Pancreas (tissue), 10 donors: ENCODE measurements at regions not wholly inside any gene's neighbourhood (a gene's known extent, or its start where the extent isn't known, plus 50 kb on each side); places are given as distances from the start of the nearest gene placed in this dataset.

Experiments
- ATAC-seq, 4 donors: fragments of 200-7000 bp; cut with Tn5 transposase; one replicate each; pipeline versions ENCODE4 v1.8.0 to v1.9.1; 2020; ENCODE audit warnings: mild to moderate bottlenecking in 4 of 4, moderate library complexity in 4 of 4
- DNase-seq, 6 donors: peaks; one replicate each; pipeline ENCODE4 v3.0.0-alpha.2; 2020
- FAIRE-seq: peaks from 2 replicates; lab custom pipeline; 2012; peaks lifted over from hg19 to GRCh38; lab: Jason Lieb, UNC
- H3K27ac ChIP-seq, 4 donors: fragments of 200-600 bp; sonication (generic); 1 replicate in 3 of 4; 2 replicates in 1 of 4; pipeline versions ENCODE4 v1.5.0 to v1.8.0; 2020
- H3K27me3 ChIP-seq, 4 donors: fragments of 200-600 bp; one replicate each; pipeline ENCODE4 v1.8.0; 2021
- H3K36me3 ChIP-seq, 3 donors: fragments of 200-600 bp; sonication (generic) in 1 of 3; one replicate each; pipeline versions ENCODE4 v1.5.0 to v1.8.0; 2020 to 2021
- H3K4me1 ChIP-seq, 3 donors: fragments of 200-600 bp; one replicate each; pipeline ENCODE4 v1.8.0; 2021
- H3K4me3 ChIP-seq, 4 donors: fragments of 200-600 bp; sonication (generic) in 2 of 4; one replicate each; pipeline versions ENCODE4 v1.5.0 to v1.8.0; 2020 to 2021
- H3K9me3 ChIP-seq, 4 donors: fragments of 200-600 bp; one replicate each; pipeline ENCODE4 v1.8.0; 2021
- CTCF ChIP-seq, 4 donors: fragments of 200-600 bp; sonication (generic) in 3 of 4; IDR thresholded peaks; one replicate each; pipeline versions ENCODE4 v1.5.0 to v1.8.0; 2021; ENCODE audit warnings: antibody characterized with exemption in 4 of 4
- WGBS, 2 donors: extraction: QIAGEN DNeasy Blood & Tissue Kit; methylation state at CpG; one replicate each; pipeline ENCODE4 v1.1.7; 2013; 5-methylcytosine and 5-hydroxymethylcytosine counted together
- intact Hi-C, 3 donors: fragments of 100-400 bp; cut with DNase I; formaldehyde crosslinking; loops; one replicate each; pipeline versions ENCODE4 v1.11.1 to v1.14.2; 2022
- donor health status: healthy with polysubstance abuse.
- donor health status: DM: no; HTN: no; CAD: no; lungs with moderate emphysema.
- donor health status: DM: no; HTN: no; CAD: no.
- donor health status: control.
- donor health status: control.
- donor health status: Bipolar disorder and iron deficiency.
- donor health status: DM: yes; HTN: yes; CAD: no.
- donor health status: DM: no; HTN: no; CAD: no.
- donor health status: DM: no; HTN: no; CAD: no.
- donor health status: DM: yes; HTN: yes; CAD: no.

DNA sequence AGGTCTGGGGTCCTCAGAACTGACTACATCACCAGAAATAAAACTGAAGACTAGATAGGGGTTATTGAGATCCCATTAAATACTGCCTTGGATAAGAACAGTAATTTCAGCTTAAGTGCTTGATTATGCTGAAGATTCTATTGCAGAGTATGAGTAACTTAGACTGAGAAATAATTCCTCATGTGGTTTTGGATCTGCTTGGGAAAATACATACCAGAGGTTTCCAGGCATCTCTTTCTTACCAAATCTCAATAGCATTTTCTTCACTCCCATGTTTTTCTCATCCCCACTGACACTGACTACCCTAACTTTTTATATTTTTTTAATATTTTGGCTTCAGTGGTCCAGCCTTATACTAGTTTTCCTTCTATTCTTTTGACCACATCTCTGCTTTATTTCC is 92.0 kb upstream of the TEX13D start:
- TF ChIP-seq CTCF (IDR thresholded peaks at IDR 0.05) = no peak
- H3K27me3 ChIP-seq = no peaks in the 10 kb centered on the region
- no peaks in the 10 kb centered on the region for H3K36me3 ChIP-seq
- H3K27ac ChIP-seq = no peak overlapping the region
- intact Hi-C loops = no loop called here
- H3K4me3 ChIP-seq = no peak overlapping the region
- FAIRE-seq = no peak
- no peak for DNase-seq
- H3K4me1 ChIP-seq = no peaks in the 10 kb centered on the region
- no peaks in the 10 kb centered on the region for H3K9me3 ChIP-seq
- peak in 1 of 4 donors; percentile 14 for ATAC-seq

GRCh38 chrX:124242131-124242530 is 90.3 kb upstream of the TEX13D start:
- ATAC-seq = no peak

GRCh38 chrX:124249345-124249744 is 83.1 kb upstream of the TEX13D start:
- Histone ChIP-seq H3K27me3 (no peaks in the 10 kb centered on the region), H3K4me1 (no peaks in the 10 kb centered on the region), H3K9me3 (no peaks in the 10 kb centered on the region), H3K4me3 (no peak overlapping the region), H3K27ac (no peak overlapping the region), H3K36me3 (no peaks in the 10 kb centered on the region)
- DNase-seq = no peak
- TF ChIP-seq CTCF (IDR thresholded peaks at IDR 0.05) = no peak
- FAIRE-seq = no peak
- intact Hi-C loops = no loop called here
- ATAC-seq = no peak
- 73 to 90% methylated on average over 1 of the region's 1 CpG for WGBS, 2 donors

More at GRCh38 chrX:124242131-124242530, 90.3 kb upstream of the TEX13D start:
- intact Hi-C loops = no loop called here
- Histone ChIP-seq H3K4me3 (no peak overlapping the region), H3K27me3 (no peaks in the 10 kb centered on the region), H3K4me1 (no peaks in the 10 kb centered on the region), H3K36me3 (no peaks in the 10 kb centered on the region), H3K27ac (no peak overlapping the region), H3K9me3 (no peaks in the 10 kb centered on the region)
- FAIRE-seq (no peak), DNase-seq (no peak)
- TF ChIP-seq CTCF (IDR thresholded peaks at IDR 0.05) = no peak
- WGBS, 2 donors = 58 to 66% methylated on average over 5 of the region's 5 CpGs

DNA sequence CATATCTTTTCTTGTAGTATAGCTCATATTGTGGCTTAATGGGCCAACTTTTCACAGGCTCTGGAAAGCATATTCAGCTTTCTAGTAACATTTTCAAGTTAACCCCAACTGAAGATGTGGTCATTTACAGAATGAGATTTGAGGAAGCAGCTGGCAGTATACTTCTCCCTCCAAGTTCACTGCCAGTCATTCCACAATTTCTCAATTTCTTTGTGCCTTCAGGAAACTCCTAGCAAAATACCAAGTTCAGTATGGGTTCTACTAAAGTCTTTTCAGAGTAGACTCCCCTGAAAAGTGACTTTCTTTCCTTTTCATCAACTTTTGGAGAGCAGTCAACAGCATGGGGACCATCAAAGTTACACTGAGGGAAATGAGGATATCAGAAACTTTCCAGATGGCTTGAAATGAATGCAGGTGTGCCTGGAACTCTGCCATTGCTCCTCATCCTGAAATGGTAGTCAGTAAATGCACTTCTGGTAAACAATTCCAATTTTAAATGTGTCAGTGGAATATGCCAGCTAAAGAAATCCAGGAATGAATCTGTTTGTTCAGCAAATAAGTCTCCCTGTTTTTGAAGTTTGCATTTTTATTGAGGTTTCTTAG is 81.5 kb upstream of the TEX13D start:
- H3K27me3 ChIP-seq = no peaks in the 10 kb centered on the region
- FAIRE-seq (no peak), DNase-seq (no peak), ATAC-seq (no peak)
- H3K36me3 ChIP-seq = no peaks in the 10 kb centered on the region
- H3K27ac ChIP-seq = no peak overlapping the region
- H3K9me3 ChIP-seq = no peaks in the 10 kb centered on the region
- intact Hi-C loops = no loop called here
- no peaks in the 10 kb centered on the region for H3K4me1 ChIP-seq
- no peak overlapping the region for H3K4me3 ChIP-seq
- no peak for TF ChIP-seq CTCF (IDR thresholded peaks at IDR 0.05)

GRCh38 chrX:124254611-124255010 is 77.8 kb upstream of the TEX13D start:
- H3K27ac ChIP-seq = no peak overlapping the region
- H3K27me3 ChIP-seq = no peaks in the 10 kb centered on the region
- no peak for ATAC-seq
- FAIRE-seq = no peak
- intact Hi-C loops = no loop called here
- no peaks in the 10 kb centered on the region for H3K9me3 ChIP-seq
- H3K4me3 ChIP-seq = no peak overlapping the region
- no peaks in the 10 kb centered on the region for H3K4me1 ChIP-seq
- DNase-seq = no peak
- no peaks in the 10 kb centered on the region for H3K36me3 ChIP-seq
- WGBS, 2 donors = 52 to 64% methylated on average over 1 of the region's 1 CpG
- TF ChIP-seq CTCF (IDR thresholded peaks at IDR 0.05) = no peak
